T-cell (primary cell): ENCODE measurements at regions not wholly inside any gene's neighbourhood (a gene's known extent, or its start where the extent isn't known, plus 50 kb on each side); places are given as distances from the start of the nearest gene placed in this dataset.

Experiments
- ATAC-seq, 4 experiments: fragments of 200-7000 bp in 3 of 4; fragments of 150-1000 bp in 1 of 4; cut with Tn5 transposase; replicated peaks in 1 of 4; 1 replicate in 3 of 4; 2 replicates in 1 of 4; pipeline ENCODE4 v1.10.0; 2021; ENCODE audit warnings: moderate library complexity in 3 of 4, mild to moderate bottlenecking in 2 of 4, moderate number of reproducible peaks in 1 of 4
- CTCF ChIA-PET, 2 donors: fragments of 300-600 bp; sonication (Branson Sonifier 250); formaldehyde crosslinking; loops; one replicate each; lab custom pipeline; 2022; ENCODE audit warnings: antibody characterized with exemption in 2 of 2; lab: Charles Lee
- POLR2A ChIA-PET, 2 donors: fragments of 300-600 bp; sonication (Branson Sonifier 250); formaldehyde crosslinking; loops; one replicate each; lab custom pipeline; 2022; ENCODE audit warnings: antibody characterized with exemption in 2 of 2; lab: Charles Lee
- DNase-seq, 35 experiments: peaks; one replicate each; pipeline versions ENCODE4 v3.0.0 to v3.0.0-alpha.2; 2013 to 2023
- H3K27ac ChIP-seq: one replicate; pipeline ENCODE4 v1.5.1; 2013; ENCODE audit warnings: low read length
- H3K27me3 ChIP-seq, 2 experiments: replicated peaks in 1 of 2; 1 replicate in 1 of 2; 2 replicates in 1 of 2; pipeline versions ENCODE4 v1.6.1 to v1.7.0; 2013; ENCODE audit warnings: low read length in 1 of 2, mixed read lengths in 1 of 2; ENCODE audit not compliant: control insufficient read depth in 2 of 2, insufficient read depth in 2 of 2; ENCODE audit errors: extremely low read depth in 1 of 2
- H3K36me3 ChIP-seq, 2 donors: 1 replicate in 1 of 2; 2 replicates in 1 of 2; pipeline versions ENCODE4 v1.6.1 to v1.7.0; 2013; ENCODE audit warnings: low read length in 1 of 2; ENCODE audit not compliant: control insufficient read depth in 2 of 2, insufficient read depth in 1 of 2; ENCODE audit errors: extremely low read depth in 1 of 2
- H3K4me1 ChIP-seq, 2 experiments: 1 replicate in 1 of 2; 2 replicates in 1 of 2; pipeline versions ENCODE4 v1.6.1 to v1.7.0; 2013; ENCODE audit warnings: low read length in 2 of 2, mixed read lengths in 1 of 2; ENCODE audit not compliant: insufficient read depth in 2 of 2, control insufficient read depth in 1 of 2; ENCODE audit errors: extremely low read depth in 1 of 2
- H3K4me3 ChIP-seq, 2 donors: 1 replicate in 1 of 2; 2 replicates in 1 of 2; pipeline versions ENCODE4 v1.5.1 to v1.7.0; 2013; ENCODE audit warnings: mild to moderate bottlenecking in 2 of 2, low read length in 1 of 2, moderate library complexity in 1 of 2; ENCODE audit not compliant: control insufficient read depth in 1 of 2; ENCODE audit errors: extremely low read depth in 1 of 2
- H3K9me3 ChIP-seq: 2 replicates; pipeline ENCODE4 v1.7.0; 2013
- H3K27ac Mint-ChIP-seq, 2 donors: one replicate each; pipeline ENCODE4 v1.8.0; 2020 to 2021; ENCODE audit warnings: mild to moderate bottlenecking in 2 of 2, mixed read lengths in 2 of 2
- H3K27me3 Mint-ChIP-seq, 2 donors: one replicate each; pipeline ENCODE4 v1.8.0; 2021 to 2022; ENCODE audit warnings: mixed read lengths in 2 of 2
- H3K36me3 Mint-ChIP-seq: one replicate; pipeline ENCODE4 v1.8.0; 2021; ENCODE audit warnings: mixed read lengths
- H3K4me1 Mint-ChIP-seq, 3 donors: one replicate each; pipeline ENCODE4 v1.8.0; 2020 to 2022; ENCODE audit warnings: mixed read lengths in 3 of 3, mild to moderate bottlenecking in 1 of 3
- H3K4me3 Mint-ChIP-seq, 3 donors: one replicate each; pipeline ENCODE4 v1.8.0; 2020 to 2022; ENCODE audit warnings: mild to moderate bottlenecking in 3 of 3, mixed read lengths in 3 of 3, moderate library complexity in 3 of 3
- H3K9me3 Mint-ChIP-seq, 3 donors: one replicate each; pipeline ENCODE4 v1.8.0; 2020 to 2022; ENCODE audit warnings: mixed read lengths in 3 of 3
- WGBS: methylation state at CpG from one replicate; pipeline ENCODE4 v1.1.5; 2013; ENCODE audit warnings: missing lambda C conversion rate; ENCODE audit not compliant: insufficient coverage; 5-methylcytosine and 5-hydroxymethylcytosine counted together

- Mint-ChIP-seq H3K4me1 (peaks cover 16 to 52% (median 32%) of the 10 kb centered on the region in 3 donors), H3K4me3 (no peak overlapping the region), H3K9me3 (peaks cover 0 to 7% (median 0%) of the 10 kb centered on the region in 3 donors), H3K36me3 (no peaks in the 10 kb centered on the region), H3K27me3 (no peaks in the 10 kb centered on the region), H3K27ac (no peak overlapping the region)
- no CpG with 5 or more reads among the region's 1 CpG for WGBS
- Histone ChIP-seq H3K27me3 (no peaks in the 10 kb centered on the region), H3K9me3 (no peaks in the 10 kb centered on the region), H3K4me1 (no peaks in the 10 kb centered on the region), H3K27ac (no peak overlapping the region), H3K4me3 (no peak overlapping the region), H3K36me3 (no peaks in the 10 kb centered on the region)
- POLR2A ChIA-PET, result interaction anchor here in 1 of 2 donors (0.6 kb wide), 1 partner anchor 164 kb away, joined by 3 read pairs; no protein-coding TSS in a partner anchor
- CTCF ChIA-PET, result no interaction called here
- ATAC-seq, result no peak
- DNase-seq, result no peak
These were observed 263.4 kb upstream of the PLEKHG7 start for GRCh38 chr12:92439420-92439805.

DNA sequence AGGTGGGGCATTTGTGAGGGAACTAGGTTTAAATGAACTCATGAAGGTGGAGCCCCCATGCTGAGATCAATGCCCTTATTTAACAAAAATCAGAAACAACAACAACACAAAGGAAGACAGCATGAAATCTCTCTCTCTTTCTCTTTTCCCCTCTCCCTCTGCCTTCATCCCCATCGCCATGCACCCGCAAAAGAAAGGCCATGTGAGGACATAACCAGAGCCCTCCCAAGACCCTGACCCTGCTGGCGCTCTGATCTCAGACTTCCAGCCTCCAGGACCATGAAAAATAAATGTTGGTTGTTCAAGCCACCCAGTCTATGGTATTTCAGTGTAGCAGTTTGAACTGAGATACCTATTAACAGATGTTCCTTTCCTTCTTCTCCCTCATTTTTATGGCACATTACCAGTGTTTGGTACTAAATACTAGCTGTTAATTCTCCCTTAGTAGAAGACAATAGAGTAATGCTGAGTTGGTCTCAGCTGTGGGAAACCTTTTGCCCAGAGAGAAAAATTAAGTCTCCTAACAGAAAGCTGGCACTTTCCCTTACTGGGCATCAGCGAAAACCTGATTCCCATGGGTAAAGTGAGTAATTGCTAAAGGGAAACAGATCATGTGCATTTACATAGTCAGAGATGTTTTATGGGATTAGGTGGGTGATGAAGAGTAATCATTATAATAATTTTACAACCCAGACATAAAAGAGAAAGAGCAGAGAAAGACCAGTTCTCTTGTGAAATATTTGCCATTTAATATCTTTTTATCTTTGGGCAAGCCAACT lies 264.0 kb upstream of the PLEKHG7 start:
- ATAC-seq (no peak), DNase-seq (no peak)
- Histone ChIP-seq H3K9me3 (no peaks in the 10 kb centered on the region), H3K27me3 (no peaks in the 10 kb centered on the region), H3K36me3 (no peaks in the 10 kb centered on the region), H3K4me3 (no peak overlapping the region), H3K4me1 (no peaks in the 10 kb centered on the region), H3K27ac (no peak overlapping the region)
- peaks cover 16 to 51% (median 27%) of the 10 kb centered on the region in 3 donors for H3K4me1 Mint-ChIP-seq
- CTCF ChIA-PET, result no interaction called here
- POLR2A ChIA-PET, result interaction anchor here in 1 of 2 donors (0.7 kb wide), 1 partner anchor 878 kb away, joined by 3 read pairs; no protein-coding TSS in a partner anchor
- H3K9me3 Mint-ChIP-seq, result peaks cover 0 to 7% (median 0%) of the 10 kb centered on the region in 3 donors
- no CpG with 5 or more reads among the region's 4 CpGs for WGBS
- no peak overlapping the region for H3K27ac Mint-ChIP-seq
- H3K27me3 Mint-ChIP-seq, result no peaks in the 10 kb centered on the region
- no peak overlapping the region for H3K4me3 Mint-ChIP-seq
- no peaks in the 10 kb centered on the region for H3K36me3 Mint-ChIP-seq

DNA sequence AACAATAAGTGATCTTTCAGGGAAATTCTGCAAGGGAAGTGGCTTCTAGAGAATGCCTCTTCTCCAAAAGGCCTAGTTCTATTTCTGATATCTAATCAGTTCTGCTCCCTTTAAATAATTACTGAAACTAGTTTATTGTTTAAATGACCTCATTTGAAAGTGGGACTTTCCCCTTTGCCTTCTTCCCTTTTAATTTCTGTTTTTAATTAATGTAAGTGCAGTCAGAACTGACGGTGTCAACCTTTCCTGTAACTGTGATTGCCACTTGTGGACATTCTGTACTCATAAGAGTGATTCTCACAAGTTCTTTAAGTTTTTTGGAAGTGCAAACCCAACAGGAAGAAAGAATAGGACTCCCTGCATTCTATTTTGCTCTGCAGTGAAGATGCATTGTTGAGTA lies 265.3 kb upstream of the PLEKHG7 start:
- no peaks in the 10 kb centered on the region for H3K4me1 ChIP-seq

GRCh38 chr12:92436856-92437255 lies 265.9 kb upstream of the PLEKHG7 start:
- Mint-ChIP-seq H3K36me3 (no peaks in the 10 kb centered on the region), H3K4me3 (no peak overlapping the region), H3K9me3 (peaks cover 0 to 7% (median 5%) of the 10 kb centered on the region in 3 donors), H3K27ac (no peak overlapping the region), H3K4me1 (peaks cover 16 to 49% (median 27%) of the 10 kb centered on the region in 3 donors), H3K27me3 (no peaks in the 10 kb centered on the region)
- Histone ChIP-seq H3K27me3 (no peaks in the 10 kb centered on the region), H3K4me1 (peaks cover 0 to 2% of the 10 kb centered on the region in 2 experiments), H3K27ac (no peak overlapping the region), H3K9me3 (no peaks in the 10 kb centered on the region), H3K4me3 (no peak overlapping the region), H3K36me3 (no peaks in the 10 kb centered on the region)
- CTCF ChIA-PET, result no interaction called here
- POLR2A ChIA-PET, result no interaction called here
- 100% methylated on average over 2 of the region's 2 CpGs for WGBS
- ATAC-seq, result no peak
- no peak for DNase-seq

More for the DNA sequence above, 265.3 kb upstream of the PLEKHG7 start:
- DNase-seq, result no peak
- Histone ChIP-seq H3K9me3 (no peaks in the 10 kb centered on the region), H3K36me3 (no peaks in the 10 kb centered on the region), H3K27ac (no peak overlapping the region), H3K27me3 (no peaks in the 10 kb centered on the region), H3K4me3 (no peak overlapping the region)
- Mint-ChIP-seq H3K4me1 (peaks cover 12 to 48% (median 24%) of the 10 kb centered on the region in 3 donors), H3K36me3 (no peaks in the 10 kb centered on the region), H3K4me3 (no peak overlapping the region), H3K27me3 (no peaks in the 10 kb centered on the region), H3K9me3 (peaks cover 0 to 7% (median 5%) of the 10 kb centered on the region in 3 donors), H3K27ac (peak overlapping the region in 1 of 2 donors; percentile 48)
- ATAC-seq, result no peak
- ChIA-PET POLR2A (no interaction called here), CTCF (no interaction called here)
- 67% methylated on average over 1 of the region's 1 CpG for WGBS

- Histone ChIP-seq H3K36me3 (no peaks in the 10 kb centered on the region), H3K4me1 (peaks cover 3 to 7% of the 10 kb centered on the region in 2 experiments), H3K27me3 (no peaks in the 10 kb centered on the region), H3K27ac (no peak overlapping the region), H3K4me3 (no peak overlapping the region), H3K9me3 (no peaks in the 10 kb centered on the region)
- Mint-ChIP-seq H3K9me3 (peaks cover 0 to 5% (median 0%) of the 10 kb centered on the region in 3 donors), H3K4me3 (no peak overlapping the region), H3K27me3 (no peaks in the 10 kb centered on the region), H3K36me3 (no peaks in the 10 kb centered on the region), H3K27ac (no peak overlapping the region), H3K4me1 (peaks cover 26 to 47% (median 37%) of the 10 kb centered on the region in 3 donors)
- DNase-seq (no peak), ATAC-seq (no peak)
- WGBS, result no CpG with 5 or more reads among the region's 1 CpG
- POLR2A ChIA-PET, result interaction anchor here in 1 of 2 donors (0.6 kb wide), 1 partner anchor 67 kb away, joined by 3 read pairs; no protein-coding TSS in a partner anchor
- CTCF ChIA-PET, result no interaction called here
These were observed 268.2 kb upstream of the PLEKHG7 start for GRCh38 chr12:92434607-92435025.

GRCh38 chr12:92432724-92433441 lies 269.9 kb upstream of the PLEKHG7 start:
- no peaks in the 10 kb centered on the region for H3K36me3 Mint-ChIP-seq
- Histone ChIP-seq H3K9me3 (no peaks in the 10 kb centered on the region), H3K27ac (no peak overlapping the region), H3K4me3 (no peak overlapping the region), H3K27me3 (no peaks in the 10 kb centered on the region), H3K36me3 (no peaks in the 10 kb centered on the region), H3K4me1 (peaks cover 3 to 7% of the 10 kb centered on the region in 2 experiments)
- H3K27ac Mint-ChIP-seq, result peak overlapping the region; percentile 11 to 21
- ChIA-PET POLR2A (interaction anchor here in 1 of 2 donors (0.6 kb wide), 1 partner anchor 229 kb away, joined by 3 read pairs; no protein-coding TSS in a partner anchor), CTCF (no interaction called here)
- peaks cover 0 to 5% (median 0%) of the 10 kb centered on the region in 3 donors for H3K9me3 Mint-ChIP-seq
- DNase-seq (no peak), ATAC-seq (no peak)
- WGBS, result no CpG with 5 or more reads among the region's 4 CpGs
- peaks cover 33 to 50% (median 44%) of the 10 kb centered on the region in 3 donors for H3K4me1 Mint-ChIP-seq
- H3K4me3 Mint-ChIP-seq, result no peak overlapping the region
- no peaks in the 10 kb centered on the region for H3K27me3 Mint-ChIP-seq
